Neural cell (in vitro differentiated cells): ENCODE measurements at regions not wholly inside any gene's neighbourhood (a gene's known extent, or its start where the extent isn't known, plus 50 kb on each side); places are given as distances from the start of the nearest gene placed in this dataset.

Experiments used
- H2AFZ ChIP-seq: fragments of 200-600, 300-800 bp; sonication (generic), shearing (Covaris generic); 2 replicates; pipeline ENCODE4 v1.6.0; 2014; ENCODE audit warnings: low read depth, mild to moderate bottlenecking, antibody characterized with exemption, low read length, moderate library complexity
- H3F3A ChIP-seq: fragments of 200-600 bp; shearing (Covaris generic); 2 replicates; pipeline ENCODE4 v1.6.1; 2016; ENCODE audit warnings: mild to moderate bottlenecking, moderate library complexity, mixed read lengths, antibody characterized with exemption, low read length; ENCODE audit not compliant: insufficient read depth, poor library complexity, severe bottlenecking
- H3K27ac ChIP-seq: fragments of 200-600, 300-800 bp; sonication (generic), shearing (Covaris generic); 2 replicates; pipeline ENCODE4 v1.5.1; 2014; ENCODE audit warnings: mild to moderate bottlenecking, low read length, moderate library complexity
- H3K27me3 ChIP-seq: fragments of 300-800, 200-600 bp; sonication (generic), shearing (Covaris generic); 2 replicates; pipeline ENCODE4 v1.6.0; 2014; ENCODE audit warnings: mild to moderate bottlenecking, low read depth, low read length, moderate library complexity; ENCODE audit not compliant: insufficient read depth
- H3K36me3 ChIP-seq: fragments of 300-800, 200-600 bp; sonication (generic), shearing (Covaris generic); 2 replicates; pipeline ENCODE4 v1.5.1; 2014; ENCODE audit warnings: mild to moderate bottlenecking, antibody characterized with exemption, low read length, moderate library complexity; ENCODE audit not compliant: insufficient read depth
- H3K4me2 ChIP-seq: fragments of 300-800, 200-600 bp; sonication (generic), shearing (Covaris generic); 2 replicates; pipeline ENCODE4 v1.6.0; 2014; ENCODE audit warnings: mild to moderate bottlenecking, low read length
- H3K4me3 ChIP-seq: fragments of 300-800, 200-600 bp; sonication (generic), shearing (Covaris generic); 2 replicates; pipeline ENCODE4 v1.5.1; 2014; ENCODE audit warnings: mild to moderate bottlenecking, low read length, moderate library complexity
- H3K79me2 ChIP-seq: fragments of 200-600 bp; shearing (Covaris generic); replicated peaks from 2 replicates; pipeline ENCODE4 v1.6.0; 2014; ENCODE audit warnings: mild to moderate bottlenecking, low read length, moderate library complexity; ENCODE audit not compliant: insufficient read depth
- H3K9ac ChIP-seq: fragments of 300-800, 200-600 bp; sonication (generic), shearing (Covaris generic); 2 replicates; pipeline ENCODE4 v1.6.1; 2016; ENCODE audit warnings: mild to moderate bottlenecking, low read length, mixed read lengths
- H3K9me2 ChIP-seq: fragments of 200-600 bp; shearing (Covaris generic); 2 replicates; pipeline ENCODE4 v1.6.1; 2016; ENCODE audit warnings: mild to moderate bottlenecking, low read length, mixed read lengths; ENCODE audit not compliant: insufficient read depth
- H3K9me3 ChIP-seq: fragments of 200-600, 300-800 bp; sonication (generic), shearing (Covaris generic); 2 replicates; pipeline ENCODE4 v1.6.1; 2016; ENCODE audit warnings: mild to moderate bottlenecking, mixed run types, low read length, moderate library complexity, mixed read lengths
- H4K20me1 ChIP-seq: fragments of 200-600 bp; shearing (Covaris generic); 2 replicates; pipeline ENCODE4 v1.6.1; 2016; ENCODE audit warnings: mild to moderate bottlenecking, mixed run types; ENCODE audit not compliant: insufficient read depth
- EP300 ChIP-seq: fragments of 450-650 bp; conservative IDR thresholded peaks from 2 replicates; pipeline ENCODE4 v1.6.1; 2014; ENCODE audit warnings: antibody characterized with exemption, mild to moderate bottlenecking, moderate library complexity; ENCODE audit not compliant: poor library complexity, severe bottlenecking
- EZH2 ChIP-seq: fragments of 200-600, 300-800 bp; shearing (Covaris generic), sonication (generic); IDR thresholded peaks from 2 replicates; pipeline ENCODE4 v1.6.1; 2014; ENCODE audit warnings: antibody characterized with exemption, low read length, borderline replicate concordance, mild to moderate bottlenecking; ENCODE audit not compliant: insufficient read depth, poor library complexity, severe bottlenecking
- MXI1 ChIP-seq: fragments of 450-650 bp; conservative IDR thresholded peaks from 2 replicates; pipeline ENCODE4 v1.6.1; 2014; ENCODE audit warnings: antibody characterized with exemption, mild to moderate bottlenecking; ENCODE audit not compliant: poor library complexity, severe bottlenecking
- POLR2AphosphoS5 ChIP-seq: IDR thresholded peaks from 2 replicates; pipeline ENCODE4 v1.6.1; 2012
- RAD21 ChIP-seq: fragments of 450-650 bp; conservative IDR thresholded peaks from 2 replicates; pipeline ENCODE4 v1.6.1; 2014; ENCODE audit warnings: antibody characterized with exemption, mild to moderate bottlenecking, moderate library complexity
- SMC3 ChIP-seq: fragments of 450-650 bp; conservative IDR thresholded peaks from 2 replicates; pipeline ENCODE4 v1.6.1; 2014; ENCODE audit warnings: antibody characterized with exemption, mild to moderate bottlenecking, moderate library complexity; ENCODE audit not compliant: poor library complexity
- TAF1 ChIP-seq: IDR thresholded peaks from 2 replicates; pipeline ENCODE4 v1.6.1; 2012; ENCODE audit warnings: low read depth
- TF ChIP-seq, protein P1 (sequence below): fragments of 450-650 bp; IDR thresholded peaks from 2 replicates; pipeline ENCODE4 v1.5.1; 2014; ENCODE audit warnings: antibody characterized with exemption, mild to moderate bottlenecking, moderate library complexity; ENCODE audit not compliant: poor library complexity, severe bottlenecking
- TF ChIP-seq, protein P2 (sequence below): IDR thresholded peaks from 2 replicates; pipeline ENCODE4 v1.6.1; 2012; ENCODE audit warnings: borderline replicate concordance

DNA sequence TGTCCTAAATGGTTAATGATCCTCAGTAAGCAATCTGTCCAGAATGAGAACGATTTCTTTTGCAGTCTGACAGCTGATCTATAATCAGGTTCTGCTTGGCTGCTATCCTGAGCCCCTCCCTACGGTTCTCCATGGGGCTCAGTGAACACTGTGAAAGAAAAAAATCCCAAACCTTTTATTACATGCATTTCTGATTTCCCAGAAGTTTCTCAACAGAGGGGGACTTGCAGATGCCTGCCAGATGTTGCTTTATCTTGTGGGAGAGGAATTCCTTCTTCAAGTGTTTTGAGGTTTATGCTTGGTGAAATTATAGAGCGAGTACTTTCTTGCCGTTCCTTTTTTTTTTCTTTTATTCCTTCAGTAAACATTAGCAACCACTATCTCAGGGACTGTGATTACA is 531.9 kb upstream of the ISX start:
- H3K79me2 ChIP-seq: no peaks in the 10 kb centered on the region
- H3K9ac ChIP-seq: no peak overlapping the region
- no peaks in the 10 kb centered on the region for H3K27me3 ChIP-seq
- no peaks in the 10 kb centered on the region for H4K20me1 ChIP-seq
- no peaks in the 10 kb centered on the region for H3K36me3 ChIP-seq
- no peaks in the 10 kb centered on the region for H3F3A ChIP-seq
- no peak overlapping the region for H2AFZ ChIP-seq
- no peaks in the 10 kb centered on the region for H3K9me3 ChIP-seq
- TF ChIP-seq MXI1 (no peak), POLR2AphosphoS5 (no peak), EZH2 (no peak), SMC3 (no peak), RAD21 (no peak), TAF1 (no peak), EP300 (no peak)
- TF ChIP-seq, protein P1, sequence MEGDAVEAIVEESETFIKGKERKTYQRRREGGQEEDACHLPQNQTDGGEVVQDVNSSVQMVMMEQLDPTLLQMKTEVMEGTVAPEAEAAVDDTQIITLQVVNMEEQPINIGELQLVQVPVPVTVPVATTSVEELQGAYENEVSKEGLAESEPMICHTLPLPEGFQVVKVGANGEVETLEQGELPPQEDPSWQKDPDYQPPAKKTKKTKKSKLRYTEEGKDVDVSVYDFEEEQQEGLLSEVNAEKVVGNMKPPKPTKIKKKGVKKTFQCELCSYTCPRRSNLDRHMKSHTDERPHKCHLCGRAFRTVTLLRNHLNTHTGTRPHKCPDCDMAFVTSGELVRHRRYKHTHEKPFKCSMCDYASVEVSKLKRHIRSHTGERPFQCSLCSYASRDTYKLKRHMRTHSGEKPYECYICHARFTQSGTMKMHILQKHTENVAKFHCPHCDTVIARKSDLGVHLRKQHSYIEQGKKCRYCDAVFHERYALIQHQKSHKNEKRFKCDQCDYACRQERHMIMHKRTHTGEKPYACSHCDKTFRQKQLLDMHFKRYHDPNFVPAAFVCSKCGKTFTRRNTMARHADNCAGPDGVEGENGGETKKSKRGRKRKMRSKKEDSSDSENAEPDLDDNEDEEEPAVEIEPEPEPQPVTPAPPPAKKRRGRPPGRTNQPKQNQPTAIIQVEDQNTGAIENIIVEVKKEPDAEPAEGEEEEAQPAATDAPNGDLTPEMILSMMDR: no peak
- TF ChIP-seq, protein P2, sequence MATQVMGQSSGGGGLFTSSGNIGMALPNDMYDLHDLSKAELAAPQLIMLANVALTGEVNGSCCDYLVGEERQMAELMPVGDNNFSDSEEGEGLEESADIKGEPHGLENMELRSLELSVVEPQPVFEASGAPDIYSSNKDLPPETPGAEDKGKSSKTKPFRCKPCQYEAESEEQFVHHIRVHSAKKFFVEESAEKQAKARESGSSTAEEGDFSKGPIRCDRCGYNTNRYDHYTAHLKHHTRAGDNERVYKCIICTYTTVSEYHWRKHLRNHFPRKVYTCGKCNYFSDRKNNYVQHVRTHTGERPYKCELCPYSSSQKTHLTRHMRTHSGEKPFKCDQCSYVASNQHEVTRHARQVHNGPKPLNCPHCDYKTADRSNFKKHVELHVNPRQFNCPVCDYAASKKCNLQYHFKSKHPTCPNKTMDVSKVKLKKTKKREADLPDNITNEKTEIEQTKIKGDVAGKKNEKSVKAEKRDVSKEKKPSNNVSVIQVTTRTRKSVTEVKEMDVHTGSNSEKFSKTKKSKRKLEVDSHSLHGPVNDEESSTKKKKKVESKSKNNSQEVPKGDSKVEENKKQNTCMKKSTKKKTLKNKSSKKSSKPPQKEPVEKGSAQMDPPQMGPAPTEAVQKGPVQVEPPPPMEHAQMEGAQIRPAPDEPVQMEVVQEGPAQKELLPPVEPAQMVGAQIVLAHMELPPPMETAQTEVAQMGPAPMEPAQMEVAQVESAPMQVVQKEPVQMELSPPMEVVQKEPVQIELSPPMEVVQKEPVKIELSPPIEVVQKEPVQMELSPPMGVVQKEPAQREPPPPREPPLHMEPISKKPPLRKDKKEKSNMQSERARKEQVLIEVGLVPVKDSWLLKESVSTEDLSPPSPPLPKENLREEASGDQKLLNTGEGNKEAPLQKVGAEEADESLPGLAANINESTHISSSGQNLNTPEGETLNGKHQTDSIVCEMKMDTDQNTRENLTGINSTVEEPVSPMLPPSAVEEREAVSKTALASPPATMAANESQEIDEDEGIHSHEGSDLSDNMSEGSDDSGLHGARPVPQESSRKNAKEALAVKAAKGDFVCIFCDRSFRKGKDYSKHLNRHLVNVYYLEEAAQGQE: no peak
- H3K9me2 ChIP-seq: no peaks in the 10 kb centered on the region
- H3K27ac ChIP-seq: no peak overlapping the region
- H3K4me3 ChIP-seq: no peak overlapping the region
- H3K4me2 ChIP-seq: no peak overlapping the region

DNA sequence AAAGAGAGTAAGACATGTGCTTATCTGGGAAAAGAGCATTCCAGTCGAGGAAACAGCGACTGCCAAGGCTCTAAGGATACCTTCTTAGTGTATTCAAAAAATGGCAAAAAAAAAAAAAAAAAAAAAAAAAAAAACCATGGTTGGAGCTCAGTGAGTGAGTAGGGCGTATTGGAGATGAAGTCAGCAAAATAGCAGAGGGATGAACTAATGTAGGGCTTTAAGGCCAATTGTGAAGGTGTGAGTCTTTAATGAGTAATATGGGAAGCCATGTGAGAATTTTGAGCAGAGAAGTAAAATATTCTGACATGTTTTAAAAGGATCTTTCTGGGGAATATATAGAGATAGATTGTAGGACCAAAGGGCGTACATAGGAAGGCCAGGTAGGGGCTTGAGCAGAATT is 498.6 kb upstream of the ISX start:
- Histone ChIP-seq H3K9me3 (no peaks in the 10 kb centered on the region), H3K9me2 (no peaks in the 10 kb centered on the region), H3K36me3 (no peaks in the 10 kb centered on the region), H3K4me2 (no peak overlapping the region), H3K27me3 (no peaks in the 10 kb centered on the region), H3F3A (no peaks in the 10 kb centered on the region), H3K4me3 (no peak overlapping the region), H4K20me1 (no peaks in the 10 kb centered on the region), H3K9ac (no peak overlapping the region), H2AFZ (no peak overlapping the region), H3K27ac (no peak overlapping the region), H3K79me2 (no peaks in the 10 kb centered on the region)
- TF ChIP-seq EP300 (no peak), MXI1 (no peak), EZH2 (no peak), SMC3 (no peak), POLR2AphosphoS5 (no peak), RAD21 (no peak), TAF1 (no peak)
- TF ChIP-seq, protein P1: no peak
- TF ChIP-seq, protein P2: no peak
